ENCODE measurements at regions not wholly inside any gene's neighbourhood (a gene's known extent, or its start where the extent isn't known, plus 50 kb on each side); places are given as distances from the start of the nearest gene placed in this dataset.

DNA sequence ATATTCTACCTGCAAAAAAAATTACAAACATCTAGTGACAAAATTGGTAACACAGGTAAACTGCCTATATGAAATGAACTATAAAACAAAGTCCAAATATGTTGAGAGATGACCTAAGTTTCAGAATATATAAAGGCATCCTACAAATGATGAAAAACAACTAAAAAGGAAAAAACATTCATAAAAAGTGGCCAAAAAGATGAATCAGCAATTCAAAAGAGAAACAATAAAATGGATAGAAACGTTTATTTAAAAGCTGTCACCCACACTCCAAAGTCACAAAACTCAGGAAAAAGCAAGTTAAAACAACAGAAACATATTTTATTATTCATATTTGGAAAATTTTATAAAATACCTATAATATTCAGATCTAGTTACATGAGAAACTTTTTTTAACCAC, 106.5 kb upstream of the DCN start:
- TF ChIP-seq, protein P1, sequence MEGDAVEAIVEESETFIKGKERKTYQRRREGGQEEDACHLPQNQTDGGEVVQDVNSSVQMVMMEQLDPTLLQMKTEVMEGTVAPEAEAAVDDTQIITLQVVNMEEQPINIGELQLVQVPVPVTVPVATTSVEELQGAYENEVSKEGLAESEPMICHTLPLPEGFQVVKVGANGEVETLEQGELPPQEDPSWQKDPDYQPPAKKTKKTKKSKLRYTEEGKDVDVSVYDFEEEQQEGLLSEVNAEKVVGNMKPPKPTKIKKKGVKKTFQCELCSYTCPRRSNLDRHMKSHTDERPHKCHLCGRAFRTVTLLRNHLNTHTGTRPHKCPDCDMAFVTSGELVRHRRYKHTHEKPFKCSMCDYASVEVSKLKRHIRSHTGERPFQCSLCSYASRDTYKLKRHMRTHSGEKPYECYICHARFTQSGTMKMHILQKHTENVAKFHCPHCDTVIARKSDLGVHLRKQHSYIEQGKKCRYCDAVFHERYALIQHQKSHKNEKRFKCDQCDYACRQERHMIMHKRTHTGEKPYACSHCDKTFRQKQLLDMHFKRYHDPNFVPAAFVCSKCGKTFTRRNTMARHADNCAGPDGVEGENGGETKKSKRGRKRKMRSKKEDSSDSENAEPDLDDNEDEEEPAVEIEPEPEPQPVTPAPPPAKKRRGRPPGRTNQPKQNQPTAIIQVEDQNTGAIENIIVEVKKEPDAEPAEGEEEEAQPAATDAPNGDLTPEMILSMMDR (IDR thresholded peaks at IDR 0.05; ENCODE audit: borderline replicate concordance, control extremely low read depth, extremely low read depth, insufficient read depth, missing control alignments) = no peak
- in situ Hi-C loops (cut with MboI; ENCODE audit: low sequenced_read_pairs, unreplicated experiment) = no loop called here
- no peak for DNase-seq (ENCODE audit: low spot score)

- in situ Hi-C loops (cut with MboI; ENCODE audit: low sequenced_read_pairs, unreplicated experiment) = no loop called here
- no peak for DNase-seq (ENCODE audit: low spot score)
- TF ChIP-seq, protein P1 (IDR thresholded peaks at IDR 0.05; ENCODE audit: borderline replicate concordance, control extremely low read depth, extremely low read depth, insufficient read depth, missing control alignments) = no peak
Observed at GRCh38 chr12:91287753-91288152, 105.1 kb upstream of the DCN start.

- no peak for DNase-seq (ENCODE audit: low spot score)
- in situ Hi-C loops (cut with MboI; ENCODE audit: low sequenced_read_pairs, unreplicated experiment) = no loop called here
- TF ChIP-seq, protein P1 (IDR thresholded peaks at IDR 0.05; ENCODE audit: borderline replicate concordance, control extremely low read depth, extremely low read depth, insufficient read depth, missing control alignments) = no peak
Observed at GRCh38 chr12:91278126-91278525, 95.5 kb upstream of the DCN start.

DNA sequence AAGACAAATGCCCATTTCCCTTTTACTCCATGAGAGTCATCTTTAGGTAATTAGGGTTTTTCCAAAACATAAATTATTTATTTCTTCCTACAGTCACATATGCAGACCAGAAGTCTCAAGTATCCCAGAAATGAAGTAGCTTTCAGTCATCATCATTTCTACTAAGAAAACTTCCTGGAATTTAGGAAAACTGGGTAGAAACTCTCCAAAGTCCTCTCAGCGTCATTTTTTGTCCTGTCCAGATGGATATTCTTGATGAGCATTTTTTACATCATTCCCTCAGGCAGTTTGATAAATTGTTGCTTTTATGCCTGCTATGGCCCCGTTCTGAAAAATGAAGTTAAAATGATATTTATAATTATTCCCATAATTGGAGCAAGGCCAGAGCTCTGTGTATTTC, 93.9 kb upstream of the DCN start:
- no peak for DNase-seq (ENCODE audit: low spot score)
- TF ChIP-seq, protein P1 (IDR thresholded peaks at IDR 0.05; ENCODE audit: borderline replicate concordance, control extremely low read depth, extremely low read depth, insufficient read depth, missing control alignments) = no peak
- in situ Hi-C loops (cut with MboI; ENCODE audit: low sequenced_read_pairs, unreplicated experiment) = no loop called here

GRCh38 chr12:91275321-91275720, 92.7 kb upstream of the DCN start:
- in situ Hi-C loops (cut with MboI; ENCODE audit: low sequenced_read_pairs, unreplicated experiment) = no loop called here
- no peak for DNase-seq (ENCODE audit: low spot score)
- TF ChIP-seq, protein P1 (IDR thresholded peaks at IDR 0.05; ENCODE audit: borderline replicate concordance, control extremely low read depth, extremely low read depth, insufficient read depth, missing control alignments) = no peak

GRCh38 chr12:91274916-91275315, 92.3 kb upstream of the DCN start:
- TF ChIP-seq, protein P1 (IDR thresholded peaks at IDR 0.05; ENCODE audit: borderline replicate concordance, control extremely low read depth, extremely low read depth, insufficient read depth, missing control alignments) = no peak
- in situ Hi-C loops (cut with MboI; ENCODE audit: low sequenced_read_pairs, unreplicated experiment) = no loop called here
- DNase-seq (ENCODE audit: low spot score) = no peak

- in situ Hi-C loops (cut with MboI; ENCODE audit: low sequenced_read_pairs, unreplicated experiment) = no loop called here
- DNase-seq (ENCODE audit: low spot score) = no peak
- TF ChIP-seq, protein P1 (IDR thresholded peaks at IDR 0.05; ENCODE audit: borderline replicate concordance, control extremely low read depth, extremely low read depth, insufficient read depth, missing control alignments) = no peak
Observed at GRCh38 chr12:91273560-91273959, 90.9 kb upstream of the DCN start.

Data from GM13976 (cell line).